C4-2B (cell line): ENCODE measurements at regions not wholly inside any gene's neighbourhood (a gene's known extent, or its start where the extent isn't known, plus 50 kb on each side); places are given as distances from the start of the nearest gene placed in this dataset.

ENCODE experiments used
- CTCF ChIP-seq: fragments of 450-650 bp; conservative IDR thresholded peaks from 2 replicates; pipeline ENCODE4 v1.5.1; 2017; ENCODE audit warnings: mild to moderate bottlenecking
- ZFX ChIP-seq: fragments of 450-650 bp; IDR thresholded peaks from 2 replicates; pipeline ENCODE4 v1.6.1; 2017

GRCh38 chr10:107451047-107451446 lies 286.5 kb upstream of the SORCS1 start:
- TF ChIP-seq CTCF = no peak
- no peak for TF ChIP-seq ZFX
